ENCODE measurements at regions not wholly inside any gene's neighbourhood (a gene's known extent, or its start where the extent isn't known, plus 50 kb on each side); places are given as distances from the start of the nearest gene placed in this dataset.
"Not testable (repeated sequence)": the region's sequence is repeated elsewhere in the genome, so short reads cannot be mapped to it uniquely, and the experiment has no call there.

DNA sequence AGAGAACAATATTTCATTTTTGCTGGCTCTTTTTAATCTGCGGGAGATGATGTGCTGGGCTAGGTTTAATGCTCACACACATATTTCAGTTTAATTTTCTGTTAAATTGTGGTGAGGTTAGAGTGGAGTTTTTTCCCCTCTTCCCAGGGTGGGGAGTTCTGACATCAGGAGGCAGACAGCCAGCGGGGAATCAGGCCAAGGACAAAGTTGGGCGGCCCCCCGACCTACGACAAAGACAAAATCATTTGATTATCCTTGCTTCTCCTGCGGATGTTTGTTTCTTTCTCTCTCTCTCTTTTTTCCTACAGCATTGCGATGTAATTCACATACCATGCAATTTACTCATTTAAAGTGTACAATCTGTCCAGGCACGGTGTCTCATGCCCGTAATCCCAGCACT lies 295.9 kb downstream of the NPIPA7 start:
- TF ChIP-seq CTCF, POLR2A (IDR thresholded peaks at IDR 0.05): not testable (repeated sequence)

Measured in esophagus squamous epithelium (tissue), 4 donors.